ENCODE measurements at regions not wholly inside any gene's neighbourhood (a gene's known extent, or its start where the extent isn't known, plus 50 kb on each side); places are given as distances from the start of the nearest gene placed in this dataset.

DNA sequence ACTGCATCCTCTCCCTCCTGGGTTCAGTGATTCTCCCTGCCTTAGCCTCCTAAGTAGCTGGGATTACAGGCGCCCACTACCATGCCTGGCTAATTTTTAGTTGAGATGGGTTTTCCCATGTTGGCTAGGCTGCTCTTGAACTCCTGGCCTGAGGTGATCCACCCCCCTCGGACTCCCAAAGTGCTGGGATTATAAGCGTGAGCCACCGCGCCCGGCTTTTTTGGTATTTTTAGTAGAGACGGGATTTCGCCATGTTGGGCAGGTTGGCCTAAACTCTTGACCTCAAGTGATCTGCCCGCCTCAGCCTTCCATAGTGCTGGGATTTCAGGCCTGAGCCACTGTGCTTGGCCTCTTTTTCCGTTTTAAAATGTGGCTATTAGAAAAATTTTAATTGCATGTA lies 343.8 kb upstream of the RBFOX1 start:
- DNase-seq, result no peak

DNA sequence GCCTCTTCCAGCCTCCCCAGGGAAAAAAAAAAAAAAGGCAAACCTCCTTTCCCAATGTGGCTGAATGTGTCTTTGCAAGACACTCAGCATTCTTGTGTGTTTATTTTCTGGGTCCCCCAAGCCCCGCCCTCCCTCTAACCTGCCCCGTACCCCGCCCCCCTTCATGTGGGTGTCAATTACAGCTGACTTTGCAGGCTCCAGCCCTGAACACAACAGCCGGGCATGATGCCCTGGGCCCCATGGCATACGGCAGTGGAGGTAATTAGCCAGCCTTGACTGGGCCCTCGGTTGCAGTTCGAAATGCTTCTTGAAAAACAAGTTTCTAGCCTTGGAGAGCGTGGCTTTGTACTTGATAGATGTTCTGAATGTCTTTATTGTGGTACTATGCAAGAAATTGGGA lies 354.7 kb upstream of the RBFOX1 start:
- DNase-seq, result no peak

DNA sequence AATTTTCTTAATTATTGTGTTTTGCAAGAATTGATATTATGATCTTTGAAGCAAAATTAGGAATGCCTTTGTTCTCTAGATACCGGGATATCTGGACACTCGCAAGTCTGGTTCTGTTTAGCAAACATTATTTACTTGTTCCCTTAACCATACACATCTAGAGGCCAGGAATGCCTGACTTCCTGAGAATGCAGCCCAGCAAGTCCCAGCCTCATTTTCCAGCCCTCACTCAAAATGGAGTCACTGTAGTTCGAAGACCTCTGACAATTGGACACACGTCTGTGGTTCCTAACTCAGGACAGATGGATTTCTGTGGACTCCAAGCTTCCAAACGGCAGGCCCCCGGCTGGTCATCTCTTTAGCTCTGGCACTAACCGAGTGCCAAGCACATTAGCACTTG lies 355.4 kb upstream of the RBFOX1 start:
- no peak for DNase-seq

DNA sequence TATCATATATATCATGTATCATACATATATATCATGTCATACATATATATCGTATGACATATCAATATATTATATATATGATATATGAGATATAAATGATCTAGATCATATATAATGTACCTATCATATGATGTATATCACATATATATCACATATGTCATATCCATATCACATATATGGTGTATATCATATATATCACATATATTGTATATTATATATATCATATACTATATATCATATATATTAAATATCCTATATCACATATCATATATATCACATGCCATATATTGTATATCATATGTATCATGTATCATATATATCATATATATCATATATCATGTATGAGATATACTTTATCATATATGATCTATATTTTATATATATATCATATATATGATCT lies 355.9 kb upstream of the RBFOX1 start:
- no peak for DNase-seq

DNA sequence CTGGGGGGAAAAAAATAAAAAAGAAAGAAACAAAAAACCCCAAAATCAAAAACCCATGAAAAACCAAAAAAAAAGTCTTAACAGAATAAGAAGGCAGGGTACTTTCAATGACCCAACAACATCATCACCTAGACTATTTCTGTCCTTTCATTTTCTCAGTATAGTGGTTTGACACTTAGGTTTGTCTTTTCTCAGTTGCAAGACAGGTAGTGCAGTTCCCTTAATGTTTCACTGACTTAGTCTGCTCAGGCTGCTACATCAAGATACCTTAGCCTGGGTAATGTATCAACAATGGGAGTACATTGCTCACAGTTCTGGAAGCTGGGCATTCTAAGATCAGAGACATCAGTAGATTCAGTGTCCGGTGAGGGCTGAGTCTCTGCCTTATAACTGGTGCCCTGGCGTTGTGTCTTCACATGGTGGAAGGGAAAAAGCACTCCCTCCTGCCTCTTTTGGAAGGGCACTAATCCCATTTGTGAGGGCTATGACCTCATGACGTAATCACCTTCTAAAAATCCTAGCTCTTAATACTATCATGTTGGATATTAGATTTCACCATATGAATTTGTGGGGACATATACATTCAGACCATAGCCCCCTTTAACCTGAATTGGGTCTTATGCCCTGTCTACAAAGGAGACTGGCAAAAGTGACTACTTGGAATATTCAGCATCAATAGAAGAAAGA lies 362.3 kb upstream of the RBFOX1 start:
- DNase-seq, result no peak

DNA sequence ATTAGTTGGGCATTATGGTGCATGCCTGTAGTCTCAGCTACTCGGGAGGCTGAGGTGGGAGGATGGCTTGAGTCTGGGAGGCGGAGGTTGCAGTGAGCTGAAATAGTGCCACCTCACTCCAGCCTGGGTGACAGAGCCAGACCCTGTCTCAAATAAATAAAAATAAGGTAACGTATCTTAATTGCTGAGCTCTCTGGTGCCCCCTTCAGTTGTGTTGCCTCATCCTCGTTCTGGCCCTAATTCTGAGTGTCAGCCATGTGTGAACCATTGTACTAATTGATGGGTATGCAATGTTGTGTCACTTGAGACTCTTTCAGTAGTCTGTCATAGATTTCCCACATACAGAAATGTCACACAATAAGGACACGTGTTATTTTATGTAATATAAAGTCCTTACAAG lies 363.1 kb upstream of the RBFOX1 start:
- DNase-seq, result no peak

DNA sequence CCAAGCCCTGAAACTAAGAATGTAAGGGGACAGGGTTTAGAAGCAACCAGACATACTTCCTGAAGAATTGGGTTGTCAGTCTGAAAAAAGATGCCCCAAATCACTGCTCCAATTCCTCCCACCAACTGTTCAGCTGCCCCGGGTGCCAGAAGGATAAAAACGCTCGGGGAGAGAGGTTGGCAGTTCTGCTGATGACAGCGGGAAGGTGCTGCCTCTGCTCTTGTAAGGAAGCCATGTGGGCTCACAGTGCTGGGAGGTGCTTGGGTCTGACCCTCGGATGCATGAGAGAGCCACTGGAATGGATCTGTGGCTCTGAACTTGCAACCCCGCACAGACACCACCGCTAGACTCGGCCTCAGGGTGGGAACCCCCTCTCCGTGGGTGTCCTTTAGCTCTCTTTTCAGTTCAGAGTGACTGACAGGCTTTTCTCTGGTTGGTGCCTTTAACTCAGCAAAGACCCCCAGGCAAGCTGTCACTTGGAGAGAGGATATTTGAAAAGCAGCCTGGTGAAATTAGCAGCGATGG lies 364.8 kb upstream of the RBFOX1 start:
- no peak for DNase-seq

DNA sequence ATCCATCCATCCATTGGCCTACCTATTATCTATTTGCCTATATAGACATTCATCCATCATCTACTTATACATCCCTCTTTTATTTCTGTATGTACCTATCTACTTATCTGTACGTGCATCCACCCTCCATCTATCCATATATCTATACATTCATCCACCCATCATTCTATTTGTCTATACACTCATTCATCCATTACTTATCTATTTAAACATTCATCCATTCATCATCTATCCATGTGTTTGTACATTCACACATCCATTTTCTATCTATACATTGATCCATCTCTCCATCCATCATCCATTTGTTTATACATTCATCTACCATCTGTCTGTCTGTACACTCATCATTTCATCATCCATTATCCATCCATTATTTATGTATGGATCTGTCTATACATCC lies 365.7 kb upstream of the RBFOX1 start:
- DNase-seq, result no peak

DNA sequence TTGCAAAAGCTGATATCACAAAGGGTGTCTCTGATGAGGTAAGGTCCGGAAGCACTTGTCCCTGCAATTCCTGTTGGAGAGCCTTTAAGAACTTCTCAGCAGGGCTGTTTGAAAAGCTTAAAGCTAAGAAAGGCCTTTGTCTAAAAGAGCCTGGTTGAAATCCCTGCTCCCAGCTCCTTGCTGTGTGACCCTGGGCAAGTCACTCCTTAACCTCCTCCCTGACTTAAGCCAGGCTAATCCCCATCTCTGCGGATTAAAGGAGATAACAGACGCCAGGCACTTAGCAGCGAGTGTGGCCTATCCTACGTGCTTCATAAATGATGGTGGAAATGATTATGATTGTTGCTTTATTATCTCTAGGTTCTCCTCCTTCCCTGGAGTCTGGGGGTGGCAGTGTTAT lies 368.0 kb upstream of the RBFOX1 start:
- DNase-seq, result no peak

DNA sequence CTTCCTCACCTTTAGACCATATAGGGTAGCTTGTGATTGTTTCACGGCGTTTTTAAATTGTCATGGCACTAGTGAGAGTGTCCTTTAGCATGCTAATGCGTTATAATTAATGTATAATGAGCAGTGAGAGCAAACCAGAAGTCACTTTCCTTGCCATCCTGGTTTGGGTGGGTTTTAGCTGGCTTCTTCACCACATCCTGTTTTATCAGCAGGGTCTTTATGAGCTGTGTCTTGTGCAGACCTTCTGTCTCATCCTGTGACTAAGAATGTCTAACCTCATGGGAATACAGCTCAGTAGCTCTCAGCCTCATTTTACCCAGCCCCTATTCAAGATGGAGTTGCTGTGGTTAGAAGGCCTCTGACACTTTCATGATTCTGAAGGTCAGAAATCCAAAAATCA lies 370.9 kb upstream of the RBFOX1 start:
- DNase-seq, result no peak

DNA sequence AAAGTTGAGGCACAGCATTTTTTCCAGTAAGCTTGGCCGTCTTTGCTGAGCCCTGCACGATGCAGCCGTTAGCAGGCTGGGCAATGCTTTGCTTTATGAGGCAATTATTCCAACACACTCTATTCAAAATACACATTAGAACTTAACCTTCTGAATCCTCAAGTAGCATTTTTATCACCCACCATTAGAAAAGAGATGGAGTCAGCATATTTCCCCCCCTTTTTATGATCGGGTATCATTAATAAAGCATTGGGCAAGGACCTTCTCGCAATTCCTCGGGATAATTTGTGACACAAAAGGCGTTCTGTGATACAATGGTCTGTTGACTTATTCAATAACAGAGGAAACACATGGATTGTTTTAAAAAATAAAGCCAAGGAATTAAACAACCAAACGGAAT lies 374.5 kb upstream of the RBFOX1 start:
- no peak for DNase-seq

DNA sequence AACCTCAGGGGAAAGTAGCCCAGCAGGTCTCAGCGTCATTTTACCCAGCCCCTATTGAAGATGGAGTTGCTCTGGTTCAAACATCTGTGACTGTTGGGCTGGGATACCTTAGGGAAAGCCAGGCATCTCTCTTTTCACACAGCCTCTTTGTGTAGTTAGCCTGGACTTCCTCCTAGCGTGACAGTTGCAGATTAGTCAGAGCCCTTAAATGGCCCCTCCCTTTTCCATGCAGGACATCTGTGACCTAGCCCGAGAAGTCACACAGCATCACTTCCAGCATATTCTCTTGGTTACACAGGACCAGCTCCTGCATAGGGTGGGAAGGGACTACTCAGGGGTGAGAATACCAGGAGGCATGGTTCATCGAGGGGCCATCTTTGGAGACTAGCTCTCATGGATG lies 375.0 kb upstream of the RBFOX1 start:
- no peak for DNase-seq

DNA sequence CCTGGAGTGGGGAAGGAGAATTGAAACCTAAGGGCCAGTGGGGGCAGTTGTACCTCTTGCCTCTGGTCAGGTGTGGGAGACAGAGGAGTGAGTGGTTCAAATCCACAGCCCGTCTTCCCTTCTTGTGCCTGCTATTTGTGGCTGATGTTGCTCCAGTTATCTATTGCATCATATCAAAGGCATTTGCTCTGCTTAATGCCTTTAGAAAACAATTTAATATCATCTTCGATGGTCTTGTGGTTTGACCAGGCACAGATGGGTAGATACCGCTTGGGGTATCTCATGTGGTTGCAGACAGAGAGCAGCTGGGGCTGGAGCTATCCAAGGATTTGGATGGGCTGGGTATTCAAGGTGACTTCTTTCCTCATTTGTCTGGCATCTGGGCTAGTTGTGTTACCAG lies 376.1 kb upstream of the RBFOX1 start:
- no peak for DNase-seq

DNA sequence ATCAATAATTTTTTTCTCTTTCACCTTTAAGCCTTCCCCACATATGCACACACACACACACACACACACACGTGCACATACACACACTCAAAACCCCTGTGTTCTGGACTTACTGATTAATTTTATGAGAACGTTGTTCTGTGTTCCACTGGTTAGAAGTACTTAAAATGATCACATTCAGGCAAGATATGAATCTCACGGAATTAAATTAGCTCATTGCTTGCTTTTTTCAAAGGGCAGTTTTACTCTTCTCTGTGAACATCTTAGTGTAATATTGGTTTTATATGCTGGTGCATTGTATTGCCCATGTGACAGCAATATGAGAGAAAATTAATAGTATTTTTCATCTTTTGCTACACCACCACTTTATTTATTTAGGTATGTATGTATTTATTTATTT lies 377.3 kb upstream of the RBFOX1 start:
- no peak for DNase-seq

DNA sequence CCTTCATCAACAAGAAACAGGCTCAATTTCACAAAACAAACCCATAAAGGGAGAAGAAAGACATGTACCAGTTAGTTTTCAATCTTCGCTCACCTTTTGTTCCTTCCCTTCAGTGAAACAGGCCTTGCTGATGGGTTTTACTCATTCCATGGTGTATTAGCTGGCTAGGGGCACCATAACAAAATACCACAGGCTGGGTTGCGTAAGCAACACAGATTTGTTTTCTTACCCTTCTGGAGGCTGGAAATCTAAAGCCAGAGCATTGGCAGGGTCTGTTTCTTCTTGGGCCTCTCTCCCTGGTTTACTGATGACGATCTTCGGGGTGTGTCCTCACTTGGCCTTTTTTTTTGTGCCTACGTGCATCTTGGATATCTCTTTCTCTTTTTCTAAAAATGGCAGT lies 383.4 kb upstream of the RBFOX1 start:
- no peak for DNase-seq

DNA sequence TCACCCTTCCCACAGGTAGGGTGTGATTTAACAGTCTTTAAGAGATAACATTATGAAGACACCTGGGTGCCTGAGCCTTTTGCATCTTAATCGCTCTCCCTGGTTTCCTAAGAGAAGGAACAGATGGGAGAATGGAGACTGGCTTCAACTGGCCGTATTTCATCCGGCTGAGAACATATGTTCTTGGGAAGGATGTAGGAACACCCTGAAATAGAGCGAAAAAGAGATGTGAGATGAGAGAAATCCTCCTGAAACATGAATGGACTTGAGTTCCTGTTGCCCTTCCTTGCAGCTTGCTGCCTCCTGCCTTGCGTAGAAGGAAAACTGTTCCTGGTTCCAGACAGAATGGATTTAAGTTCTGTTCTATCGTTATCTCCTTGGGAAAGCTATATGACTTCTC lies 385.4 kb upstream of the RBFOX1 start:
- DNase-seq, result no peak

DNA sequence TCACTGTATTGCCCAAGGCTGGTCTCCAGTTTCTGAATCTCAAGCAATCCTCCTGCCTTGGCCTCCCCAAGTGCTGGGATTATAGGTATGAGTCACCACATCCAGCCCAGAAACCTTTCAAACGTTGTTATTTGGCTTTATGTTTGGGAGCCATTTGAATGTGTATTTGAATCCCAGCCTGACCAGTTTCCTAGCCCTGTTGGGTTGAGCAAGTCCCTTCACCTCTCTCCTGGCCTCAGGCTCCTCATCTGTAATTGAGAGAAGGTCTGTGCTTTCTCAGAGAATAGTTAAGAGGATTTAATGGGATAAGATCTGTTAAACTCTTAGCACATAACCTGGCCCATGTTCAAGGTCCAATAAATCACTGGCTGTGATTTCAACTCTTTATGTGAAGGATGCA lies 385.8 kb upstream of the RBFOX1 start:
- DNase-seq, result no peak

DNA sequence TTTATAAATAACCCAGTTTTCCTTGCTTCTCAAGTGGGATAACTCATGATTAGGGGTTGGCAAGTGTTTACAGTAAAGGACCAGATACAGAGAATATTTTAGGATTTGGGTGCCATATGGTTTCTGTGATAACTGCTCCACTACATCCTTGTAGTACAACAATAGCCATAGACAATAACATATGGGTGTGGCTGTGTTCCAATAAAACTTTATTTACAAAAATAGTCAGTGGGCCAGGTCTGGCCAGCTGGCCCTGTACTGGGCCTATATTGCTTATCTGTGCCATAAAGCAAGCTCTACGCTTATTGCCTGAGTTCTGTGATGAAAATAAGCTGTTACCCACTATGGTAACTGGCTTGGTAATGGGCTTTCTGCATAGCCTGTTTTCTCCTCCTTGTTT lies 386.5 kb upstream of the RBFOX1 start:
- no peak for DNase-seq

DNA sequence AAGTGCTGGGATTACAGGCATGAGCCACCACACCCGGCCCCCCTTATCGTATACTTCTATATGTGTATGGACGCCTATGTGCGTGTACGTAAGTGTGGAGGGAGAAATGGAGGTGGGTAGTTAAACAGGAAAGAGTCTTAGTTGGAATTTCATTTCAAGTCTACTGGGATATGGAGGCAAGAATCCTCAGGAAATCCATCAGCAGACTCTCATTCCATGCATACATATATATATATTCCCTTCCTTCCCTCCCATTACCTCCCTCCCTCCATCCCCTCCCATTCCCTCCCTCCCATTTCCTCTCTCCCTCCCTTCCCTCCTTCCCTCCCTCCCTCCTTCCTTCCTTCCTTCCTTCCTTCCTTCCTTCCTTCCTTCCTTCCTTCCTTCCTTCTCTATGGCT lies 391.7 kb upstream of the RBFOX1 start:
- no peak for DNase-seq

DNA sequence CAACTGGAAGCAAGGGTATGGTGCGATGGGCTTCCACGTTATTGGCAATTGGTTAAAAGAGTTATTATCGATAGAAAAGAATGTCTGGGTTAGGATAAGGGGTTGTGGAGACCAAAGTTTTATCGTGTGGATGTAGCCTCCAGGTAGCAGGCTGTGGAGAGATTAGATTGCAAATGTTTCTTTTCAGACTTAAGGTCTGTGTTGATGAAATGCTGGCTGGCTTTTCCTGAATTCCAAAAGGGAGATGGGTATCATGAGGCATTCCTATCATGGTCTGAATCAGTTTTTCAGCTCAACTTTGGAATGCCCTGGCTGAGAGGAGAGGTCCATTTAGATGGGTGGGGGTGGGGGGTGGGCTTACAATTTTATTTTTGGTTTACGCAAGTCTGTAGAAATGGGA lies 395.0 kb upstream of the RBFOX1 start:
- DNase-seq, result no peak

DNA sequence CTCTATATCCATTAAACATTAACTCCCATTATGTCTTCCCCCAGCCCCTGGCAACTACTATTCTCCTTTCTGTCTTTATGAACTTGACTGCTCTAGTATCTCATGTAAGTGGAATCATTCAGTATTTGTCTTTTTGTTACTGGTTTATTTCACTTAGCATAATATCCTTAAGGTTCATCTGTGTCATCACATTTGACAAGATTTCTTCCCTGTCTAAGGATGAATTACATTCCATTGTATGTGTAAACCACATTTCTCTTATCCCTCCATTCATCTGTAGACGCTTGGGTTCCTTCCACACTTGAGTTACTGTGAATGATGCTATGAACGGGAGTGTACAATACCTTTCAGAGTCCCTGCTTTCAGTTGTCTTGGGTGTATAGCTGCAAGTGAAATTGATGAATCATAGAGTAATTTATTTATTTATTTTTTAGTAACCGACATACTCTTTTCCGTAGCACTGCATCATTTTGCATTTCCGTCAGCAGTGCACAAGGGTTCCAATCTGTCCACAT lies 399.7 kb upstream of the RBFOX1 start:
- no peak for DNase-seq

DNA sequence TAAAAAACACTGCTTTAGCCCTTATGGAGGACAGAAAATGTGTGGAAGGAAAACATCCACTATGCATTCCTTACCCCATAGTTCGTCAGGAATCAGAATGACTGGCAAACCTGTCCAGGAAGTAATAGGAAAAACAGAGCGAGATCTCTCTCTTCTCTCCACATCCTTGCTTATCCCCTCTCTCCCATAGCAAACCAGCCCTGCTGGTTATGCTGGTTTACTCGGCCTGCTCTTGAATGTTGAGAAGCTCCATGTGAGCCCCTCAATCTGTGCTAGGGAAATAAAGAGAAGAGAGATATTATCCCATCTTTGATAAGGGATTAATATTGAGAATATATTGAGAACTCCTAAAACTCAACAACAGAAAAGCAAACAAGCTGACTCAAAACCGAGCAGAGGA lies 402.8 kb upstream of the RBFOX1 start:
- DNase-seq, result no peak

DNA sequence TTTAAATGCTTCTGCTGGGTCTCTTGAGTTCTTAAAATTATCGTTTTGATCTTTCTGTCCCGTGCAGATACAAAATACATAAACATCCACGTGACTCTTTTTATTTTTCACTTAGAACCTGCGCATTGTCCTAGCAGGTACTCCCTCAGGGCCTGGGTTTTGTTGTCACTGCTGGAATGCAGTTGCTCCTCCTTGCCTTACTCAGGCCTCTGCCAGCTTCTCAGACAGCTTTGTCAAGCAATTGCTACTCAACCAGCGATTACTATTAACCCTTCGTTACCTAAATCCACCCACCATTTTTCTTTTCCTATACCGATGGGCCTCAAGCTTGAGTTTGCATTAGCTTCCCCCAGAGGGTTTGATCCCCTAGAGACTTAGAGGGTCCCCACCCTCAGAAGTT lies 405.9 kb upstream of the RBFOX1 start:
- DNase-seq, result no peak

DNA sequence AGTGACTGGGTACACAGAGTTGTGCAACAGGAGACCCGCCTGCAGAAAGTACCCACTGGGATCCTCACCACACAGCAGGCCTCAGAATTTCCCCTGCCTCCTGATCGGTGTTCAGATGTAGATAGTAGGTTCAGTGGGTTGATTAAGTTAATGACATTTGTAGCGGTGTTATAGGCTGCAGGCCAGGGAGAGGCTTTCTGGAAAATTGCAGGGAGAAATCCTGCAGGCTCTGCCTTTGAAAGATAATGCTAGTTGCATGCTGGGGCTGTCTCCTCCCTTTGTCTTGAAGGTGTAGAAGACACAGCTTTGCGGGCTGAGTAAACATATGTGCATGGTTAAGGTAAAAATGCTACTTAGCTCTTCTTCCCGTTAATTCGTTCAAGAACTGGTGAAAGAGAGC lies 406.3 kb upstream of the RBFOX1 start:
- DNase-seq, result no peak

DNA sequence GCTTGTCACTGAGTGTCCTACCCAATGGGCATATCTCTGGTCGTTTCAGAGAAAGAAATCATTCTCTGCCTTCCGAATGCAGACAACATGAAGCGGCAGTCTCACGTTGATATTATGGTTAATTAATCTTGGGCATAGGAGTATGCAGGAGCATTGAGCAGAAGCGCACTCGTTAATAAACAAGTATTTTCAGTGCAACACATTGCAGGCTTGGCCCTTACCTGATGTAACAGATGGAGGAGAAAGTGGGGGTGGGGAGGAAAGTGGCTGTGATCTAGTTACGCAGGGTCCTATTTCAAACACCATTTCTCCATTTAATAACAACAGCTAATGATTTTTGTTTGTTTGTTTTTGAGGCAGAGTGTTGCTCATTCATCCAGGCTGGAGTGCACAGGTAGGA lies 414.0 kb upstream of the RBFOX1 start:
- no peak for DNase-seq

All from GF-D8 (cell line).